ENCODE measurements at regions not wholly inside any gene's neighbourhood (a gene's known extent, or its start where the extent isn't known, plus 50 kb on each side); places are given as distances from the start of the nearest gene placed in this dataset.

- no peak for DNase-seq
Measured at GRCh38 chr9:18159254-18159653, 314.7 kb upstream of the ADAMTSL1 start.

- no peak for DNase-seq
Measured at GRCh38 chr9:18163146-18163545, 310.8 kb upstream of the ADAMTSL1 start.

GRCh38 chr9:18167733-18168132, 306.2 kb upstream of the ADAMTSL1 start:
- no peak for DNase-seq

- no peak for DNase-seq
Measured at GRCh38 chr9:18173923-18174322, 300.0 kb upstream of the ADAMTSL1 start.

GRCh38 chr9:18182636-18183035, 291.3 kb upstream of the ADAMTSL1 start:
- DNase-seq, result no peak

GRCh38 chr9:18183974-18184373, 290.0 kb upstream of the ADAMTSL1 start:
- DNase-seq, result no peak

GRCh38 chr9:18184401-18184800, 289.6 kb upstream of the ADAMTSL1 start:
- DNase-seq, result no peak

- DNase-seq, result no peak
Measured at GRCh38 chr9:18185196-18185595, 288.8 kb upstream of the ADAMTSL1 start.

GRCh38 chr9:18188971-18189370, 285.0 kb upstream of the ADAMTSL1 start:
- DNase-seq, result no peak

GRCh38 chr9:18189871-18190670, 283.9 kb upstream of the ADAMTSL1 start:
- no peak for DNase-seq

GRCh38 chr9:18190671-18191374, 283.1 kb upstream of the ADAMTSL1 start:
- DNase-seq, result no peak

GRCh38 chr9:18194316-18194715, 279.6 kb upstream of the ADAMTSL1 start:
- no peak for DNase-seq

GRCh38 chr9:18195223-18195622, 278.7 kb upstream of the ADAMTSL1 start:
- DNase-seq, result no peak

- no peak for DNase-seq
Measured at GRCh38 chr9:18202924-18203323, 271.0 kb upstream of the ADAMTSL1 start.

GRCh38 chr9:18207735-18208134, 266.2 kb upstream of the ADAMTSL1 start:
- DNase-seq, result no peak

- peak; percentile 1 to 4 for DNase-seq
Measured at GRCh38 chr9:18208166-18209059, 265.5 kb upstream of the ADAMTSL1 start.

GRCh38 chr9:18215626-18216025, 258.3 kb upstream of the ADAMTSL1 start:
- no peak for DNase-seq

GRCh38 chr9:18216376-18216775, 257.6 kb upstream of the ADAMTSL1 start:
- no peak for DNase-seq

GRCh38 chr9:18228101-18228500, 245.9 kb upstream of the ADAMTSL1 start:
- DNase-seq, result no peak

GRCh38 chr9:18229992-18230676, 243.8 kb upstream of the ADAMTSL1 start:
- DNase-seq, result no peak

GRCh38 chr9:18233311-18233710, 240.6 kb upstream of the ADAMTSL1 start:
- no peak for DNase-seq

GRCh38 chr9:18233776-18234445, 240.0 kb upstream of the ADAMTSL1 start:
- no peak for DNase-seq
